CD4-positive, alpha-beta memory T cell (primary cell): ENCODE measurements at regions not wholly inside any gene's neighbourhood (a gene's known extent, or its start where the extent isn't known, plus 50 kb on each side); places are given as distances from the start of the nearest gene placed in this dataset.

Experiments
- CTCF ChIA-PET: fragments of 350-600 bp; sonication (Branson Sonifier 250); formaldehyde crosslinking; loops from one replicate; lab custom pipeline; 2021; ENCODE audit warnings: inconsistent platforms; ENCODE audit not compliant: partially characterized antibody; lab: Charles Lee
- POLR2A ChIA-PET: fragments of 350-600 bp; sonication (Branson Sonifier 250); formaldehyde crosslinking; loops from one replicate; lab custom pipeline; 2021; ENCODE audit not compliant: partially characterized antibody; lab: Charles Lee
- DNase-seq, 5 donors: peaks; one replicate each; pipeline versions ENCODE4 v3.0.0 to v3.0.0-alpha.2; 2020 to 2022; ENCODE audit warnings: mixed read lengths in 1 of 5
- H3K27ac ChIP-seq: one replicate; pipeline ENCODE4 v1.7.0; 2013; ENCODE audit warnings: low read depth, low read length
- H3K27me3 ChIP-seq: 2 replicates; pipeline ENCODE4 v1.7.0; 2013; ENCODE audit warnings: mild to moderate bottlenecking, low read length, moderate library complexity; ENCODE audit not compliant: insufficient read depth
- H3K36me3 ChIP-seq: 2 replicates; pipeline ENCODE4 v1.7.0; 2013; ENCODE audit warnings: mild to moderate bottlenecking, low read length, moderate library complexity; ENCODE audit not compliant: insufficient read depth
- H3K4me1 ChIP-seq: 2 replicates; pipeline ENCODE4 v1.7.0; 2013; ENCODE audit warnings: mild to moderate bottlenecking, low read length, moderate library complexity; ENCODE audit not compliant: insufficient read depth
- H3K4me3 ChIP-seq, 2 donors: one replicate each; pipeline ENCODE4 v1.7.0; 2013; ENCODE audit warnings: low read length in 2 of 2, mild to moderate bottlenecking in 1 of 2
- H3K9me3 ChIP-seq, 2 donors: one replicate each; pipeline ENCODE4 v1.7.0; 2013; ENCODE audit warnings: low read length in 2 of 2, control low read depth in 1 of 2; ENCODE audit not compliant: control insufficient read depth in 1 of 2
- H3K27ac Mint-ChIP-seq, 7 donors: one replicate each; pipeline ENCODE4 v1.8.0; 2020 to 2021; ENCODE audit warnings: mixed read lengths in 7 of 7, mild to moderate bottlenecking in 6 of 7, inconsistent platforms in 3 of 7, moderate library complexity in 3 of 7
- H3K27me3 Mint-ChIP-seq, 2 donors: one replicate each; pipeline ENCODE4 v1.8.0; 2020 to 2021; ENCODE audit warnings: mixed read lengths in 2 of 2
- H3K36me3 Mint-ChIP-seq, 2 donors: one replicate each; pipeline ENCODE4 v1.8.0; 2020 to 2021; ENCODE audit warnings: mixed read lengths in 2 of 2, inconsistent platforms in 1 of 2, mild to moderate bottlenecking in 1 of 2
- H3K4me1 Mint-ChIP-seq, 4 donors: one replicate each; pipeline ENCODE4 v1.8.0; 2020 to 2021; ENCODE audit warnings: mixed read lengths in 4 of 4, mild to moderate bottlenecking in 1 of 4
- H3K4me3 Mint-ChIP-seq, 8 donors: one replicate each; pipeline ENCODE4 v1.8.0; 2020 to 2021; ENCODE audit warnings: mixed read lengths in 8 of 8, mild to moderate bottlenecking in 7 of 8, moderate library complexity in 6 of 8, inconsistent platforms in 3 of 8
- H3K9me3 Mint-ChIP-seq, 8 donors: one replicate each; pipeline ENCODE4 v1.8.0; 2020 to 2021; ENCODE audit warnings: mixed read lengths in 8 of 8, mild to moderate bottlenecking in 5 of 8, inconsistent platforms in 3 of 8, moderate library complexity in 1 of 8
- intact Hi-C: fragments of 100-400 bp; cut with micrococcal nuclease; formaldehyde crosslinking; loops from one replicate; pipeline ENCODE4 v1.15.1; 2023

GRCh38 chr20:1060985-1061384, 57.4 kb upstream of the PSMF1 start:
- Mint-ChIP-seq H3K9me3 (peaks cover 0 to 5% (median 1%) of the 10 kb centered on the region in 8 donors), H3K36me3 (no peaks in the 10 kb centered on the region), H3K4me3 (no peak overlapping the region), H3K4me1 (no peaks in the 10 kb centered on the region), H3K27me3 (peaks cover 0 to 7% of the 10 kb centered on the region in 2 donors), H3K27ac (no peak overlapping the region)
- Histone ChIP-seq H3K9me3 (no peaks in the 10 kb centered on the region), H3K36me3 (no peaks in the 10 kb centered on the region), H3K4me3 (no peak overlapping the region), H3K27me3 (no peaks in the 10 kb centered on the region), H3K27ac (no peak overlapping the region), H3K4me1 (no peaks in the 10 kb centered on the region)
- CTCF ChIA-PET, result no interaction called here
- POLR2A ChIA-PET, result no interaction called here
- DNase-seq, result no peak
- intact Hi-C loops, result no loop called here

GRCh38 chr20:1061484-1062221, 56.7 kb upstream of the PSMF1 start:
- H3K4me1 ChIP-seq, result no peaks in the 10 kb centered on the region
- Mint-ChIP-seq H3K27me3 (peaks cover 0 to 7% of the 10 kb centered on the region in 2 donors), H3K4me1 (no peaks in the 10 kb centered on the region), H3K36me3 (no peaks in the 10 kb centered on the region), H3K4me3 (no peak overlapping the region), H3K9me3 (peaks cover 0 to 12% (median 8%) of the 10 kb centered on the region in 8 donors), H3K27ac (peak overlapping the region in 1 of 7 donors; percentile 37)
- H3K36me3 ChIP-seq, result no peaks in the 10 kb centered on the region
- ChIA-PET CTCF (no interaction called here), POLR2A (interaction anchor here (0.6 kb wide), 1 partner anchor 1343 kb away, joined by 3 read pairs; no protein-coding TSS in a partner anchor)
- no peaks in the 10 kb centered on the region for H3K27me3 ChIP-seq
- H3K27ac ChIP-seq, result no peak overlapping the region
- no peak for DNase-seq
- H3K9me3 ChIP-seq, result no peaks in the 10 kb centered on the region
- intact Hi-C loops, result no loop called here
- no peak overlapping the region for H3K4me3 ChIP-seq

DNA sequence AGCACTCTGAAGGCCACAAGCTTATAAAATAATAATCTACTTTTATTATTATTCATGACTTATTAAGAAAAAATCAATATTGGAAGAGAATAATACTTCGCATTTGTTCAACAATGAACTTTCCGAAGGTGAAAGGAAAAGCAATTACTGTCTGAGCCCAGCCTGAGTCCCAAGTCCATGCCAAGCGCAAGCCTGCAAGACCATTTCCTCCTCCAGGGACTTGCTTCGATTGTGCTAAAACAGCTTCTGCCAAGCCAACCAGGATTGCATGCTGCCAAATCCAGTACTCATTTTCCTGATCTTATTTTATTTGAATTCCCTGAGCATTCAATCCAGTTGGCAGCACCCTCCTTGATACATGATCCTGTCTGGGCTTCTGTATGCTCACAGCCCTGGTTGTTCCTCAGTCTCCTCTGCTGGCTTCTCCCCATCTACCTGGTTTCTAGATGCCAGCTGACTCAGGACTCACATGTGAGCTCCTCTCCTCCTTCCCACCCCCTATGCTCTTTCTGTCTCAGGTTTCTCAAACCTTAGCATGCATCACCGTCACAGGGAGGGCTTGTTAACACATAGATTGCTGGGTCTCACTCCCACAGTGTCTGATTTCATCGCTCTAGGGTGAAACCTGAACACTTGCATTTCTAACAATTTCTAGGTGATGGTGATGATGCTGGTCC, 55.9 kb upstream of the PSMF1 start:
- H3K36me3 ChIP-seq, result no peaks in the 10 kb centered on the region

More for the DNA sequence above, 55.9 kb upstream of the PSMF1 start:
- Mint-ChIP-seq H3K27ac (peak overlapping the region in 1 of 7 donors; percentile 32), H3K4me1 (no peaks in the 10 kb centered on the region), H3K4me3 (no peak overlapping the region), H3K27me3 (peaks cover 0 to 7% of the 10 kb centered on the region in 2 donors), H3K9me3 (peaks cover 0 to 18% (median 14%) of the 10 kb centered on the region in 8 donors), H3K36me3 (peaks cover 0 to 3% of the 10 kb centered on the region in 2 donors)
- ChIA-PET CTCF (no interaction called here), POLR2A (interaction anchor here (0.6 kb wide), 1 partner anchor 1342 kb away, joined by 3 read pairs; no protein-coding TSS in a partner anchor)
- Histone ChIP-seq H3K4me3 (no peak overlapping the region), H3K27ac (no peak overlapping the region), H3K27me3 (no peaks in the 10 kb centered on the region), H3K4me1 (no peaks in the 10 kb centered on the region), H3K9me3 (no peaks in the 10 kb centered on the region)
- intact Hi-C loops, result no loop called here
- DNase-seq, result no peak
